Breast epithelium (tissue), 4 donors: ENCODE measurements at regions not wholly inside any gene's neighbourhood (a gene's known extent, or its start where the extent isn't known, plus 50 kb on each side); places are given as distances from the start of the nearest gene placed in this dataset.

Experiments used
- DNase-seq, 2 donors: peaks; one replicate each; pipeline ENCODE4 v3.0.0-alpha.2; 2019; ENCODE audit warnings: low spot score in 2 of 2
- H3K27ac ChIP-seq, 2 donors: fragments of 200-600 bp; sonication (generic) in 1 of 2; one replicate each; pipeline ENCODE4 v1.5.1; 2016 to 2019; ENCODE audit warnings: mild to moderate bottlenecking in 1 of 2
- H3K27me3 ChIP-seq, 2 donors: fragments of 200-600 bp; sonication (generic) in 1 of 2; one replicate each; pipeline versions ENCODE4 v1.5.1 to v1.6.0; 2017 to 2019; ENCODE audit warnings: control low read depth in 1 of 2, mild to moderate bottlenecking in 1 of 2
- H3K36me3 ChIP-seq: fragments of 200-600 bp; one replicate; pipeline ENCODE4 v1.5.1; 2019
- H3K4me1 ChIP-seq, 2 donors: fragments of 200-600 bp; sonication (generic); one replicate each; pipeline ENCODE4 v1.5.1; 2016 to 2019; ENCODE audit warnings: control low read depth in 1 of 2
- H3K4me3 ChIP-seq, 3 donors: fragments of 200-600 bp; sonication (generic); 1 replicate in 2 of 3; 2 replicates in 1 of 3; pipeline ENCODE4 v1.5.1; 2016 to 2019; ENCODE audit warnings: mild to moderate bottlenecking in 3 of 3, moderate library complexity in 2 of 3
- H3K9me3 ChIP-seq, 2 donors: fragments of 200-600 bp; sonication (generic) in 1 of 2; one replicate each; pipeline ENCODE4 v1.5.1; 2016 to 2019; ENCODE audit warnings: control low read depth in 1 of 2
- CTCF ChIP-seq, 3 donors: fragments of 450-650 bp; IDR thresholded peaks; one replicate each; pipeline ENCODE4 v1.5.1; 2016 to 2017; ENCODE audit warnings: antibody characterized with exemption in 3 of 3, mild to moderate bottlenecking in 3 of 3, moderate library complexity in 3 of 3
- POLR2A ChIP-seq: fragments of 450-650 bp; IDR thresholded peaks from one replicate; pipeline ENCODE4 v1.6.1; 2016; ENCODE audit warnings: antibody characterized with exemption, mild to moderate bottlenecking, moderate library complexity
- POLR2AphosphoS5 ChIP-seq, 3 donors: sonication (generic); formaldehyde crosslinking; IDR thresholded peaks; one replicate each; pipeline ENCODE4 v1.6.1; 2017; ENCODE audit warnings: antibody characterized with exemption in 3 of 3
- intact Hi-C: fragments of 100-400 bp; cut with DNase I; formaldehyde crosslinking; loops from one replicate; pipeline ENCODE4 v1.15.1; 2023; ENCODE audit warnings: low total_unique reads

GRCh38 chr17:63329876-63330275 is 116.2 kb downstream of the CYB561 start:
- intact Hi-C loops: no loop called here

GRCh38 chr17:63331301-63332061 is 114.6 kb downstream of the CYB561 start:
- no peaks in the 10 kb centered on the region for H3K4me1 ChIP-seq
- H3K36me3 ChIP-seq: no peaks in the 10 kb centered on the region
- DNase-seq: no peak
- H3K27me3 ChIP-seq: no peaks in the 10 kb centered on the region
- no peak for TF ChIP-seq CTCF (IDR thresholded peaks at IDR 0.05)
- no peak for TF ChIP-seq POLR2A
- TF ChIP-seq POLR2AphosphoS5 (IDR thresholded peaks at IDR 0.05): no peak
- H3K4me3 ChIP-seq: no peak overlapping the region
- no peaks in the 10 kb centered on the region for H3K9me3 ChIP-seq
- intact Hi-C loops: no loop called here
- no peak overlapping the region for H3K27ac ChIP-seq

More at GRCh38 chr17:63329876-63330275, 116.2 kb downstream of the CYB561 start:
- TF ChIP-seq CTCF (IDR thresholded peaks at IDR 0.05): no peak
- TF ChIP-seq POLR2A: no peak
- TF ChIP-seq POLR2AphosphoS5 (IDR thresholded peaks at IDR 0.05): no peak
- no peaks in the 10 kb centered on the region for H3K27me3 ChIP-seq
- no peak overlapping the region for H3K4me3 ChIP-seq
- no peak overlapping the region for H3K27ac ChIP-seq
- H3K4me1 ChIP-seq: no peaks in the 10 kb centered on the region
- H3K9me3 ChIP-seq: no peaks in the 10 kb centered on the region
- no peak for DNase-seq
- no peaks in the 10 kb centered on the region for H3K36me3 ChIP-seq

GRCh38 chr17:63332286-63332685 is 113.8 kb downstream of the CYB561 start:
- Histone ChIP-seq H3K36me3 (no peaks in the 10 kb centered on the region), H3K27me3 (no peaks in the 10 kb centered on the region), H3K27ac (no peak overlapping the region), H3K9me3 (no peaks in the 10 kb centered on the region), H3K4me1 (no peaks in the 10 kb centered on the region), H3K4me3 (no peak overlapping the region)
- DNase-seq: no peak
- TF ChIP-seq POLR2AphosphoS5 (IDR thresholded peaks at IDR 0.05) (no peak), CTCF (IDR thresholded peaks at IDR 0.05) (no peak), POLR2A (no peak)
- intact Hi-C loops: no loop called here

GRCh38 chr17:63333869-63334268 is 112.2 kb downstream of the CYB561 start:
- DNase-seq: no peak
- Histone ChIP-seq H3K27ac (no peak overlapping the region), H3K9me3 (no peaks in the 10 kb centered on the region), H3K27me3 (no peaks in the 10 kb centered on the region), H3K36me3 (no peaks in the 10 kb centered on the region), H3K4me3 (no peak overlapping the region), H3K4me1 (no peaks in the 10 kb centered on the region)
- TF ChIP-seq CTCF (IDR thresholded peaks at IDR 0.05) (no peak), POLR2AphosphoS5 (IDR thresholded peaks at IDR 0.05) (no peak), POLR2A (no peak)
- intact Hi-C loops: no loop called here

- no peak overlapping the region for H3K27ac ChIP-seq
- TF ChIP-seq POLR2AphosphoS5 (IDR thresholded peaks at IDR 0.05) (no peak), CTCF (IDR thresholded peaks at IDR 0.05) (no peak), POLR2A (no peak)
- intact Hi-C loops: no loop called here
- no peaks in the 10 kb centered on the region for H3K36me3 ChIP-seq
- no peak overlapping the region for H3K4me3 ChIP-seq
- H3K27me3 ChIP-seq: no peaks in the 10 kb centered on the region
- DNase-seq: no peak
- H3K9me3 ChIP-seq: no peaks in the 10 kb centered on the region
- H3K4me1 ChIP-seq: no peaks in the 10 kb centered on the region
Measured at GRCh38 chr17:63335831-63336230, 110.3 kb downstream of the CYB561 start.
